Mesothelial cell of epicardium (in vitro differentiated cells): ENCODE measurements at regions not wholly inside any gene's neighbourhood (a gene's known extent, or its start where the extent isn't known, plus 50 kb on each side); places are given as distances from the start of the nearest gene placed in this dataset.

ENCODE experiments used
- DNase-seq, 2 experiments: peaks; one replicate each; pipeline ENCODE4 v3.0.0; 2021; ENCODE audit warnings: low spot score in 2 of 2; ENCODE audit not compliant: unreplicated experiment in 2 of 2
- H3K27ac Mint-ChIP-seq: 2 replicates; pipeline ENCODE4 v1.8.0; 2021; ENCODE audit warnings: mixed read lengths
- H3K27me3 Mint-ChIP-seq: 2 replicates; pipeline ENCODE4 v1.8.0; 2021; ENCODE audit warnings: low read depth, mixed read lengths
- H3K36me3 Mint-ChIP-seq: 2 replicates; pipeline ENCODE4 v1.8.0; 2021; ENCODE audit warnings: mixed read lengths
- H3K4me1 Mint-ChIP-seq: 2 replicates; pipeline ENCODE4 v1.8.0; 2021; ENCODE audit warnings: mixed read lengths
- H3K4me3 Mint-ChIP-seq: 2 replicates; pipeline ENCODE4 v1.8.0; 2021; ENCODE audit warnings: mild to moderate bottlenecking, moderate library complexity, mixed read lengths
- H3K9me3 Mint-ChIP-seq: 2 replicates; pipeline ENCODE4 v1.8.0; 2021; ENCODE audit warnings: mixed read lengths
- TF ChIP-seq, protein P1 (sequence below): fragments of 200-600 bp; sonication (generic); IDR thresholded peaks from one replicate; pipeline ENCODE4 v1.5.0; 2021; ENCODE audit warnings: antibody characterized with exemption; ENCODE audit not compliant: unreplicated experiment

DNA sequence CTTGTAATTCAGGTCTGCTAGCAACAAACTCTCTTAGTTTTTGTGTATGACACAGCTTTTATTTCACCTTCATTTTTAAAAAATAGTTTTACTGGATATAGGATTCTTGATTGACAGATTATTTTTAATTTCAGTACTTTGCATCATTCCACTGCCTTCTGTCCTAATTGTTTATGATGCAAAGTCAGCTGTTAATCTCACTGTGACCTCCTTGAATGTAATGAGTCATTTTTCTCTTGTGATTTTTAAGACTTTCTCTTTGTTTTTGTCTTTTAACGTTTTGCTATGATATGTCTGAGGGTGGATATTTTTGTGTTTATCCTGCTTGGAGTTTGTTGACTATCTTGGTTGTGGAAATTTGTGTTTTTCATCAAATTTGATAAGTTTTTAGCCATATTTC is 126.3 kb upstream of the FBXO33 start:
- Mint-ChIP-seq H3K9me3 (peaks cover 16% of the 10 kb centered on the region), H3K36me3 (peaks cover 5% of the 10 kb centered on the region), H3K4me3 (no peak overlapping the region), H3K27ac (no peak overlapping the region), H3K27me3 (no peaks in the 10 kb centered on the region), H3K4me1 (peaks cover 2% of the 10 kb centered on the region)
- DNase-seq: no peak
- TF ChIP-seq, protein P1, sequence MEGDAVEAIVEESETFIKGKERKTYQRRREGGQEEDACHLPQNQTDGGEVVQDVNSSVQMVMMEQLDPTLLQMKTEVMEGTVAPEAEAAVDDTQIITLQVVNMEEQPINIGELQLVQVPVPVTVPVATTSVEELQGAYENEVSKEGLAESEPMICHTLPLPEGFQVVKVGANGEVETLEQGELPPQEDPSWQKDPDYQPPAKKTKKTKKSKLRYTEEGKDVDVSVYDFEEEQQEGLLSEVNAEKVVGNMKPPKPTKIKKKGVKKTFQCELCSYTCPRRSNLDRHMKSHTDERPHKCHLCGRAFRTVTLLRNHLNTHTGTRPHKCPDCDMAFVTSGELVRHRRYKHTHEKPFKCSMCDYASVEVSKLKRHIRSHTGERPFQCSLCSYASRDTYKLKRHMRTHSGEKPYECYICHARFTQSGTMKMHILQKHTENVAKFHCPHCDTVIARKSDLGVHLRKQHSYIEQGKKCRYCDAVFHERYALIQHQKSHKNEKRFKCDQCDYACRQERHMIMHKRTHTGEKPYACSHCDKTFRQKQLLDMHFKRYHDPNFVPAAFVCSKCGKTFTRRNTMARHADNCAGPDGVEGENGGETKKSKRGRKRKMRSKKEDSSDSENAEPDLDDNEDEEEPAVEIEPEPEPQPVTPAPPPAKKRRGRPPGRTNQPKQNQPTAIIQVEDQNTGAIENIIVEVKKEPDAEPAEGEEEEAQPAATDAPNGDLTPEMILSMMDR: no peak

DNA sequence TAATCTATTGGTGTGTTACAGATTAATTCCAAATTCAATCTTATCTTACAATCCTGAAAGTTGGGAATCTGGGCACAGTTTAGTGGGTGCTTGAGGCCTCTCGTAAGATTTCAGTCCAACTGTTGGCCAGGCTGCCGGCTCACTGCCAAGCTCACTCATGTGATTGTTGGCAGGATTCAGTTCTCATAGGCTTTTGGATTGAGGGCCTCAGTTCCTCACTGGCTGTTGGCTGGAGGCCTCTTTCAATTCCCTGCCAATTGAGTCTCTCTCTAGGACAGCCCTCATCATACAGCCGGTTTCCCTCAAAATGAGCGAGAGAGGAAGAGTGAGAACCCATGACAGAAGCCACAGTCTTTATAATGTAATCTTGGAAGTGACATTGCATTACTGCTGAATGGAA is 123.5 kb upstream of the FBXO33 start:
- peaks cover 16% of the 10 kb centered on the region for H3K9me3 Mint-ChIP-seq
- no peak for DNase-seq
- H3K27me3 Mint-ChIP-seq: no peaks in the 10 kb centered on the region
- H3K27ac Mint-ChIP-seq: no peak overlapping the region
- H3K4me3 Mint-ChIP-seq: no peak overlapping the region
- H3K36me3 Mint-ChIP-seq: peaks cover 5% of the 10 kb centered on the region
- H3K4me1 Mint-ChIP-seq: peaks cover 2% of the 10 kb centered on the region
- TF ChIP-seq, protein P1: no peak

- Mint-ChIP-seq H3K4me1 (peaks cover 2% of the 10 kb centered on the region), H3K9me3 (peaks cover 14% of the 10 kb centered on the region), H3K27ac (no peak overlapping the region), H3K4me3 (no peak overlapping the region), H3K36me3 (peaks cover 5% of the 10 kb centered on the region), H3K27me3 (no peaks in the 10 kb centered on the region)
- no peak for DNase-seq
- TF ChIP-seq, protein P1: no peak
Measured at GRCh38 chr14:39554576-39554975, 122.3 kb upstream of the FBXO33 start.

- no peaks in the 10 kb centered on the region for H3K36me3 Mint-ChIP-seq
- no peak overlapping the region for H3K4me3 Mint-ChIP-seq
- no peaks in the 10 kb centered on the region for H3K27me3 Mint-ChIP-seq
- DNase-seq: no peak
- H3K4me1 Mint-ChIP-seq: no peaks in the 10 kb centered on the region
- peaks cover 12% of the 10 kb centered on the region for H3K9me3 Mint-ChIP-seq
- TF ChIP-seq, protein P1: no peak
- no peak overlapping the region for H3K27ac Mint-ChIP-seq
Measured at GRCh38 chr14:39548358-39548757, 116.1 kb upstream of the FBXO33 start.

GRCh38 chr14:39547845-39548244 is 115.6 kb upstream of the FBXO33 start:
- TF ChIP-seq, protein P1: no peak
- Mint-ChIP-seq H3K36me3 (no peaks in the 10 kb centered on the region), H3K27ac (no peak overlapping the region), H3K27me3 (no peaks in the 10 kb centered on the region), H3K4me1 (no peaks in the 10 kb centered on the region), H3K9me3 (peaks cover 12% of the 10 kb centered on the region), H3K4me3 (no peak overlapping the region)
- DNase-seq: no peak

- Mint-ChIP-seq H3K4me3 (no peak overlapping the region), H3K4me1 (no peaks in the 10 kb centered on the region), H3K27ac (no peak overlapping the region), H3K27me3 (no peaks in the 10 kb centered on the region), H3K9me3 (peaks cover 26% of the 10 kb centered on the region), H3K36me3 (peaks cover 5% of the 10 kb centered on the region)
- no peak for DNase-seq
- TF ChIP-seq, protein P1: no peak
Measured at GRCh38 chr14:39505812-39506211, 73.6 kb upstream of the FBXO33 start.
